ENCODE measurements at regions not wholly inside any gene's neighbourhood (a gene's known extent, or its start where the extent isn't known, plus 50 kb on each side); places are given as distances from the start of the nearest gene placed in this dataset.

GRCh38 chr1:110768605-110769004, 93.9 kb upstream of the KCNA3 start:
- no peak for TF ChIP-seq CTCF (IDR thresholded peaks at IDR 0.05)
- TF ChIP-seq POLR2A (IDR thresholded peaks at IDR 0.05), result no peak

Measured in body of pancreas (tissue), 4 donors.